ENCODE measurements at regions not wholly inside any gene's neighbourhood (a gene's known extent, or its start where the extent isn't known, plus 50 kb on each side); places are given as distances from the start of the nearest gene placed in this dataset.

DNA sequence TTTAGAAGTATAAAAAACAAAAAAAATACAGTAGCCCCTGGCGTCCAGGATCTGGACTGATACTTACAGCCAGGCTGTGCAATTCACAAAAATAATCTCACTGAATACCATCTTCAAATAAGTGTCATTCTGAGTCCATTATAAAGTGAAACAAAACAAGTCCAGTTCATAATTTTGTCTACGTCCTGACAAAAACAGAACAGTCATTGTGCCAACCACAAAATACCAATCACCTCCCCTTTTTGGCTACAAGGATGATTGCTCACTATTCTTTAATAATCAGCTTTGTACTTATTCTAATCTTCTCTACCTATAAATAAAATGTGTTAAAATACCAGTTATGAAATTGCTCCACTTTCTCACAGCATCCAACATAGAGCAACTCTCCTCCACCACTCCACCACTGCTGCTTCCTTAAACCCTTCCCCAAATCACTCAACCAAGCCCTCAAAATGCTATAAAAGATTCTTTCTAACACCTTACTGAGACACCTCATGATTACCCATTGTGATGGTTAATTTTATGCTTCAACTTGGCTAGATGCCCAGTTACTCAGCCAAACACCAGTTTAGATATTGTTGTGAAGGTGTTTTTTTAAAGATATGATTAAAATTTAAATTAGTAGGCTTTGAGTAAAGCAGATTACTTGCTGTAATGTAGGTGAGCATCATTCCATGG lies 479.8 kb upstream of the SEMA3A start:
- no peak for DNase-seq

DNA sequence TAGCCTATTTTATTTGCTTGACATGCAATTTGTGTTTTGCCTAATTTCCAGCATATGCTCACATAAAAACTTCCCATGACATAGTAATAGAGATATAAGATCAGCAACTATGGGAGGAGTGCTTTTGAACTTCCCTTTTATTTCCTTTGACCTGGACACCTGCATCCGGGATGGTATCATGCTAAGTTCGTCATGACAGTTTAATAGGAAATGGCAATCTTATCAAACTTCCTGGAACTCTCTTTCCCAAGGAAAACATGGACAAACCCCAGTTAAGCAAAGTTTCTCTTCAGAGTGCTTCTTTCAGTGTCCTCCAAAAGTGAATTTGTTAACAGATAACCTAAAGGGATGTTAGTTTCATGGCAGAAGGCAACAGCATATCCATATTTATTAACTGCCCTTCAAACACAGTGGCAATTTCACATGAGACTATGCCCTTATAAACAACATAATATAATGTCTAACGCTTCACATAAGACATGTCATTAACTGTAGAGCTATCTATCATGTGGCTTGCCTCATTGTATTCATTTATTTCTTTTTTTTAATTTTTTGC lies 474.7 kb upstream of the SEMA3A start:
- no peak for DNase-seq

DNA sequence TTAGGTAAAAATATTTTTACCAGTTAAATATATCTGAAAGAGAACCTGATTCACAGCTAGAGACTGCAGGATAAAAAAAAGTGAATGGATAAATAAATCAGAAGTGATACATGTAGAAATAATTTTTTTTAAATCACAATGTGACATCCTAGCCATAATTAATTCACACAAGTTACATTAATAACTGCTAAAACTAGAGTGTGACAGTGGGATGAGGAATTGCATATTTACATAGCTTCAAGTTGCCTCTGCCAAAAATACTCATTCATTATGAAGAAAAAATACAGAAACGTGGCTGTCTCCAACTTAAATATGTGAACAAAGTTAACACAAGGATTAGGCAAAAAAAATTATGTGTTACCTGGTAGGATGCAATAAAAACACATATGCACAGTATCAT lies 473.5 kb upstream of the SEMA3A start:
- DNase-seq: no peak

DNA sequence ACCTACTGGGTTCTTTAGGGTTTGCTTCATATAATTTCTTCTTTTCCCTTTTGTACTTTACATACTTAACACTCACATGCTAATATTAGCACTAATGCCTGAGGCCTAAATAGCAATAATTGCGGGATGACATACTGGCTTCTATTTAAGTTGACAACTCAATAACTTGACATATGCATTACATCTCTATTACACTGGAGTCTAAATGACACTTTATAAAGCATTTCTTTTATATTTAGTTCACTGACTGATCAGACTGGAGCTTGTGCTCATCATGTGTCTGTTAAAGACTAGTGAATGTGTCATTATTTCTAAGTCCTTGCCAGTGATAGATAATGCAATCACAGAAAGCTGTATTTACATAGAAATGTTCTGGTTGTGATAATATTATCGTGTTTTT lies 472.1 kb upstream of the SEMA3A start:
- no peak for DNase-seq

DNA sequence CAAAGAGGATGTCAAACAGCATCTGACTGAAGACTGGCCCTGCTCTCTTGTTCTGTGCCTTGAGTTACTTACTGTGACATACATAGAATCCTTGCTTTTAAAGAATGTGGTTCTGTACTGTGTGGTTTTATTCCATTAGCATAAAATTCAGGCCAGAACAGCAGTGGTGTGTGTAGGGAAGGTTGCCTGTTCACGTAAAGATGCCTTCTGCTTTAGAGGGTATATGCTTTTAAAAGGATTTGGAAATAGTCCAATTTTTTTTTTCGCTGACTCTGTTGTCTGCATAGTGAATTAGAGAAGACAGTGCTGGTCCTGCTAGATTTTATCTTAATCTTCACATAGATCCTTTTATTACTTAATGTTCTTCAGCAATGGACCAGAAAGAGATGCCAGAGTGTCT lies 470.8 kb upstream of the SEMA3A start:
- no peak for DNase-seq

DNA sequence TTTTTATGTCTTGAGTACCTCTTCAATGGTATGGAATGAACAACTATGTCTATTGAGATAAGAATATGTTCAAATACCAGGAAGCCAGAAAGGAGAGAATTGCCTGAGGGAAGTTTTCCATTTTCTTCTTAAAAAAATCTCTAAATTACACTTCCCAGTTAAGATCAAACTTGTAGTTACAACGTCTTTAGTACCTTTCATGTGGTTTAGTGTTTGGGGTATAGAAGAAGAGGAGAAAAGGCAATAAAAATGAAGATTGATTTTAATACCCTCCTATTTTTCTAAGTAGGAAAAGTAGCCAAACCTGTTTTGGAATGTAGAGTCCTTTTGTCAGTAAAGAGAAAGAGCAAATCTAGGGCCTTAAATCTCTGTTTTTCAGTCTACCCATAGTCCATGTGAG lies 470.0 kb upstream of the SEMA3A start:
- no peak for DNase-seq

DNA sequence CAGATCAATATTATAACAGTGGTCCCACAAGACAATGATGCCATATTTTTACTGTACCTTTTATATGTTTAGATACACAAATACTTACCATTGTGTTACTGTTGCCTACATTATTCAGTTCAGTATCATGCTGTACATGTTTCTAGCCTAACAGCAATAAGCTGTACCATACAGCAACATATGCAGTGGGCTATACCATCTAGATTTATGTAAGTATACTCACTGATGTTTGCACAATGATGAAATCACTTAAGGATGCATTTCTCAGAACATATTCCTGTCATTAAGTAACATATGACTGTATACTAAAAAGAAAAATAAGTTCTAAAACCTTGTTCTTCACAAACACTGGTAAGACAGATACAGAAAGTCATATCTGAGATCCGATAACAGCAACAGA lies 468.6 kb upstream of the SEMA3A start:
- peak; percentile 30 for DNase-seq

DNA sequence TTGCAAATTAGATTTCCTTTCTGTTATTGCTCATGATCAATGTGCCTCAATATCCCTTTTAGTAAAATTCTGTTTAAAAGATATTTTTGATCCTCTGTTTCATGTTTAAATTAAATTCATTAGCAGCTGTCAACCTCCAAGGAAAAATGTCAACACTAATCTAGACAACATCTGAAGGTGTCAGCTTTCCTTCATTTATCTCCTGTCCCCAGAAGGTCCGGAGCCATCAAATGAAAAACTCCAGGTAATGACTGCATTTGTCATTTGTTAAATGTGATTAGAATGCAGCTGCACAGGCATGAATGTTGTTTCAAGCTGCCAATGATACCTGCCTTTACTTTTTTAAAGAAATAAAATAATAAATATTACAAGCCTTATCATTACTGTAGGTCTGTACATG lies 463.7 kb upstream of the SEMA3A start:
- no peak for DNase-seq

DNA sequence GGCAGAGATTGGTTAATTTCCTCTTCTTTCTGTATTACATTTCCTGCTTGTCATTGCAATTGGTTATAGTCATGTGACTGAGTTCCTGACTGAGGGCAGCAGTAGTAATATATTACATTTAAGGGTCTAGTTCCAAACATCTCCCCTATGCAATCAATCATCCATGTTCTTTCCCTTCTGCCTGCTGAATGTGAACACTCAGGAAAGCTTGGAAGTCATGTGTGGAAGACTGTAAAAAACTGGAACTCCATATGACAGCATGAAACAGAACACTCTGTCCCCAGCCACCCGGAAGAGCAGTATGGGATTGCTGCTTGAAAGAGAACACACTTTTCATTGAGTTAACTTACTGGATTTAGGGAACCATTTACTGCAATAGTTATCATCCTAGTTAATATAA lies 459.7 kb upstream of the SEMA3A start:
- DNase-seq: no peak

DNA sequence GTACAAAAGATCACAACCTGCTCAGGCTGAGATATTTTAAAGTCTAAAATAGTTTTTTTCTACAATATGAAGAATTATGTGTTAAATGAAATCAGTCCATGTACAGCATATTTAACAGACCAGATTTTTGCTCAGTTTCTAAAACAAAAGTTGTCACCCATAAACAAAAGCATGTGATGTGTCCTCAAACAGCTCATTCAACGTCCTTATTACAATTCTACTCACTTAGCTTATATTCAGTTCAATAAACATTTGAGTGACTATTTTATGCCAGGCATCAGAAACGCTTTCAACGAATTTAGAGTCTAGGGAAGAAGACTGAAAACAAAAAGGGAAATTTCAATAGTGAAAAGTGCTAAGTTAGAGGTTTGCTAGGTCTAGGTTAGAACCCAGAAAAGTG lies 457.3 kb upstream of the SEMA3A start:
- DNase-seq: no peak

DNA sequence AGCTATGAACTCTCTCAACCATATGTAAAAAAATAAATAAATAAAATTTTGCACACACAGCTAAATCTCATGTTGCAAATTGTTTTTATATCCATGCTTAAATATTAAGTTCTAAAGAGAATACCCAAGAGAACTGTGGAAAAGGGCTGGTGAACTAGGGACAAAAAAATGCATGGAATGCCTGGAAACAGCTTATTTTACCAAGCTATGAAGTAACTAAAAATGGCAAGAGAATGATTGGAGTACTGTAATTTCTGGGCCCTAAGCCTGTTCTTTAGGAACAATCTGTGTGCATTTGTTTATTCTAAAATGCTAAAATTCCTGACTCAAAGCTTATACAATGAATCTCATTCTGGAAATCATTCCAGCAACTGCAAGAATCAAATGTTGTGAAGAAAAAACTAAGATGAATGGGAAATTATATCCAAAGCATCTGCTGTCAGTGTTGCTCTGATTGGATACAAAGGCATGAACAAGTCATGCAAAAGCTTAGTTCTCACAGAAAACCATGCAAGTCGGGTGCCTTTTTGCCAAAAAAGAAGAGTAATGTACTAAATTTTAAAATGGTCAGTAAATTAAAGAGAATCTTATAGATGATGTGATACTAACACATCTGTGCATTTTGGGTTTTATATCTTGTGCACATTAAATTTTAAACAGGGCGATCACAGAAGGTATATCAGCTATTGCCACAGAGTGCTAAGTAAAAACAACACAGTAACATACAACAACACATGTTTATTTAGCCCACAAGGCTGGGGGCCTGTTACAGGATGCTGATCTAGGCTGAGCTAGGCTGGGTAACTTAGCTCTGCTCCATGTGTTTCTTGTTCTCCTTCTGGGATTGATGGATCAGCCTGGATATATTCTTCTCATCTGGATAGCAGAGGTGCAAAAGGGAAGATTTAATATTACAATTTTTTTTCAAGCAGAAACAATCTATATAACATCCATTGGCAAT lies 453.5 kb upstream of the SEMA3A start:
- peak; percentile 94 for DNase-seq

DNA sequence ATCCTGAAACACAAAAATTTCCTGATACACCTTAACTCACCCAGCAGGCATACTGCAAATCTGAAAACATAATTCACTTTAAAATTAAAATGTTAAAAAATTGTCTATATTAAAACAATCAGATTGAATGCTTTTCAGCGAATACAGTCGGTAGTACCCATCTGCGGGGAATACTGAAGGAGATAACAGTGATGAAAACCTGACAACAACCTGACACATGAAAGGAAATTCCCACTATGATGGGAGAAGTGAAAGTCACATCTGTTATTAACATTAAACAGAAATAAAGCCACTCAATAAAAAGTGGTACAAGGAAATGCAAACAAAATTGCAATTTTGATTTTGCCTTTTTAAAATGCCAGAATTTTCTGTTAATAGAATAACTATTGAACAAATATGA lies 448.0 kb upstream of the SEMA3A start:
- no peak for DNase-seq

DNA sequence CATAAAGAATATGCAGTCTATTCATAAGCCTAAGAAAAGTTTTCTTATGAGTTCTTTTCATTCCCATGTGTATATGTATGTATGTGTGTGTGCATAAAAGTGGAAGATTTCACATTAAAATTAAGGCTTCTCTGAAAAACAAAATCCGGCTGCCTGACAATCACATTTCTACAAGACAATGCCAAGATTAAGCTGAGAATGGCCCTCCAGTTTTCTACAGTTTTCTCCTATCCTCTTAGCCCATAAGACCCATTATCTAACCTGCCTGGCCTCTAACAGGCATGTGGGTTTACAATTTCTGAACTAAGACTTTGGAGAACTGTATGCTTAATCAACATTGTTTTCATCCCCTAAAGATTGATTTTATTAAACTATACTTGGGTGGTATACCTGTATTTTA lies 446.0 kb upstream of the SEMA3A start:
- no peak for DNase-seq

DNA sequence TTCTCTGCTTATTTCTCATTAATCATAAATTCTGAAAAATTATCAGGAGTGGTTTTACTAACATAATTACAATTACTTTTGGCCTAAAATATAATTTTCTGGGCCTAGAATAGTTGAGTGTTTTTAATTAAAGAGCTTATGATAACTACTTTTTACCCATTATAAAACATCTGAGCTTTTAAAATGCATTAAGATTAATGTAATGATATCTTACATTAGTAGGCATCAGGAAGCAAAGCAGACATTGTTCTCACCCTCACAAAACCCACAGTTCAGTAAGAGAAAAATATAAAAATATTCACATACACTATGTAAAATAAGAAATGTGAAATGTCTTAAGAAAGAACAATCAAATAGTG lies 443.7 kb upstream of the SEMA3A start:
- no peak for DNase-seq

DNA sequence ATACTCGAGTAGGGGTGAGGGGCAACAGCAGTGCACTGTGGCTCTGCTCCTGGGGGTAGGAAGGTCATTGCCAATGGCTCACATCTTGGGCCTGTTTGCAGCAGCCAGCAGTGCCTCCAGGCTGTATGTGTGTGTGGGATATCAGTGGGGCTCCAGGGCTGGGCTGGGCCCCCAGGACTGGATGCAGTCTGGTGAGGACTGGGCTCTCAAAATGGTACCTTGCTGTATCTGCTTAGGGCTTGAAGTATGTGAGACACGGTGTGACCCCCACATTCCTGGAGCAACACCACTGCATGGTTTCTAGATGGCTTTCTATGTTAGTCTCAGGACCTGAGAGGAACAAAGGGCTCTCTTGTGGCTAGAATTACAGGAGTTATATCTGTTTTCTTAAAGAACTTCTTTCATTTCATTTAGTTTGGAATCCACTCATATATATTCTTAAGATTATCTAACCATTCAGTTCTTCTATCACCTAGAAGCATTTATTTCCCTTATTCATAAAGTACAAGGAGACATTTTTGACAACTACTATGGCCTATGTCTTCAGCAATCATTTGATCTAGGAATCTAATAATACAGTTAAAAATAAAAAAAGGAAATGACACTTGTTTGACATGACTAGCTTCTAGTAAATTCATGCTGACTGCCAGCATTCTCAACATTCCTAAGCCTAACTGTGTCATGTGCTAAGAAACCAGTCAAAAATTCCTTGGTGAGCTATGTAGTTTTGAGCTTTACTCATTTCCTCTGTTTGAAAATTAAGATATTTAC lies 443.2 kb upstream of the SEMA3A start:
- DNase-seq: peak; percentile 93

DNA sequence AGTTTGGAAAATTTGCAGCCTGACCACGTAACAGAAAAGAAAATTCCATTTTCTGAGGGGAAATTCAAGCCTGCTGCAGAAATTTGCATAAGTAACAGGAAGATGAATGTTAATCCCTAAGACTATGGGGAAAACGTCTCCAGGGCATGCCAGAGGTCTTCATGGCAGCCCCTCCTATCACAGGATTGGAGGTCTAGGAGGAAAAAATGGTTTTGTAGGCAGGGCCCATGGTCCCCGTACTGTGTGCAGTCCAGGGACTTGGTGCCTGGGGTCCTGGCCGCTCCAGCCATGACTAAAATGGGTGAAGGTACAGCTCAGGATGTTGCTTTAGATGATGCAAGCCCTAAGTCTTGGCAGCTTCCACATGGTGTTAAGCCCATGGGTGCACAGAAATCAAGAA lies 437.3 kb upstream of the SEMA3A start:
- DNase-seq: no peak

DNA sequence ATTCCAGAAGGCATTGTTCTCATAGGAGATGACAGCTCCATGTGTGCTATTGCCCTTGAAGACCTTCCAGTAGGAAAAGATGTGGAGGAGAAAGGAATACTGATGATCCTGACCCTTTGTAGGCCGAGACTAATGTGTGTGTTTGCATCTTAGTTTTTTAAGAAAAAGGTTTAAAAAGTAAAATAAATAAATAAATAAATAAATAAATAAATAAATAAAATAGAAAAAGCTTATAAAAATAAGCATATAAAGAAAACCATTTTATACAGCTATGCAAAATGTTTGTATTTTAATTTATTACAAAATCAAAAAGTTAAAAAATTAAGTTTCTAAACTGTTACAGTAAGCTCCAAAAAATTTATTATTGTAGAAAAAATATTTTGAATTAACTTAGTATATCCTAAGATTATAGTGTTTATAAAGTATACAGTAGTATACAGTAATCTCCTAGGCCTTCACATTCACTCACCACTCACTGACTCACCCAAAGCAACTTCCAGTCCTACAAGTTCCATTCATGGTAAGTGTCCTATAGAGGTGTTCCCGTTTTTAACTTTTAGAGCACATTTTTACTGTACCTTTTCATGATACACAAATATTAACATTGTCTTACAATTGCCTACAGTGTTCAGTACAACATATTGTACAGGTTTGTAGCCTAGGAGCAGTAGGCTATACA lies 435.2 kb upstream of the SEMA3A start:
- peak; percentile 19 for DNase-seq

DNA sequence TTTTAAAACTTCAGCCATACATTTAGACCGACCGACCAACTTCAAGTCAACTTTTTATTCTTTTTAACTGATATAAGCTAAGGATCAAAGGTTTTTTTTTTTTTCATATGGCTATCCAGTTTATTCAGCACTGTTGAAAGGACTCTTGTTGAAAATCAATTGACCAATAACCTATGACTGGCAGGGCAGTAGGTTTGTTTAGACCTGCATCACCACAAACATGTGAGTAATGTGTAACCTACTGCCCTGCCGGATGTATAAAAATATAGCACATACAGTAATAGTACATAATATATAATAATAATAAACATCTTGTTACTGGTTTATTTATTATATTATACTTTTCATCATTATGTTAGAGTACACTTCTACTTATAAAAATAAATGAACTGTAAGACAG lies 434.6 kb upstream of the SEMA3A start:
- DNase-seq: no peak

DNA sequence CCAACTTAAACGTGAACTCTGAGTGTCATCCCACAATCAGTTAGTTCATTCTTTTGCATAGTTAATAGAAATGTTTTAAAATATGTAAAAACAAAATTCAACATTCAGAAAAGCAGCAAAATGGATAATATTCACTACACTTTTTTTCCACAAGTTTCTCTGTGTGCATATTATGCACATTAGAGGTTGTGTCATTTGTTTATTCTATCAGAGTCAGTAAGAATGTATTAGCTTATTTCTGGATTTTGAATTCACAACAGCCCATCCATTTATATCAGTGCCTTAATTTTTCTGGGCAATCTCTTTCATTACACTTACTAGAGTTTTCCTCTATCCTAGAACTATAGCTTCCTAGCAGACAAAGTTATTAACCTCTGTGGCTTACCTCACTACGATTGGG lies 432.7 kb upstream of the SEMA3A start:
- no peak for DNase-seq

DNA sequence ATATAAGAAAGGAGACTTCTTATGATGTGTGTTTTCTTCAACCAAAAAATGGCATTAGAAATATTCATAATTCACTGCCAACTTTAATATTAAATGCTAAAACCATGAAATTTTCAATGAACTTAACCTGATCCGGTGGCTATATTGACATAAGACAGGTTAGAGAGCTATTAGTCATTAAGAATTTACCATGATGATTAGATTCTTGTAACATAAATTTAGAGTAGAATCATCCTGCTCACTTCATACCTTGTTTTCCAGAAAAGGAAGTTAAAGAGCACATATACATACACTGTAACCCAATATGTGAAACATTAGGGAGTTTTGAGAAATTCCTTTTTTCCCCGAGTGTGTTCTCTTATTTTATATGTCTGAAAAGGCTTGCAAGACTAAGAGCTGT lies 430.3 kb upstream of the SEMA3A start:
- no peak for DNase-seq

DNA sequence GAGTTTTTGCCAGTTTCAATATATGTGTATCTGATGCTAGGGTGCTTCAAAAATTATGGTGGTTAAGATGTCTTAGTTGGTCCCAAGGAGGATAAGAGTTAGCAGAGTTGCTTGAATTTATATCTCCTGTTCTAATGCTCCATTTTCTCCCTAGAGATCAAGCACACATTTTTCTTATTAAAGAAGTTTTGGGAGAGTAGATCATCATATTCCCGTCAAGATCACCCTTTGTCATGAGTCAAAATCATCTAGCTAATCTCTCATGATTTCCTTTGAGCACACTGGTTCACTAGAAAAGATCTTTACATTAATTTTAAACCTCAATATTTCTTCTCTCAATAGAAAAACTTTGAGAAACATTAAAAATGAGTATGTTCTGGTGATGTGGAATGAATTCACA lies 429.9 kb upstream of the SEMA3A start:
- DNase-seq: peak; percentile 48

DNA sequence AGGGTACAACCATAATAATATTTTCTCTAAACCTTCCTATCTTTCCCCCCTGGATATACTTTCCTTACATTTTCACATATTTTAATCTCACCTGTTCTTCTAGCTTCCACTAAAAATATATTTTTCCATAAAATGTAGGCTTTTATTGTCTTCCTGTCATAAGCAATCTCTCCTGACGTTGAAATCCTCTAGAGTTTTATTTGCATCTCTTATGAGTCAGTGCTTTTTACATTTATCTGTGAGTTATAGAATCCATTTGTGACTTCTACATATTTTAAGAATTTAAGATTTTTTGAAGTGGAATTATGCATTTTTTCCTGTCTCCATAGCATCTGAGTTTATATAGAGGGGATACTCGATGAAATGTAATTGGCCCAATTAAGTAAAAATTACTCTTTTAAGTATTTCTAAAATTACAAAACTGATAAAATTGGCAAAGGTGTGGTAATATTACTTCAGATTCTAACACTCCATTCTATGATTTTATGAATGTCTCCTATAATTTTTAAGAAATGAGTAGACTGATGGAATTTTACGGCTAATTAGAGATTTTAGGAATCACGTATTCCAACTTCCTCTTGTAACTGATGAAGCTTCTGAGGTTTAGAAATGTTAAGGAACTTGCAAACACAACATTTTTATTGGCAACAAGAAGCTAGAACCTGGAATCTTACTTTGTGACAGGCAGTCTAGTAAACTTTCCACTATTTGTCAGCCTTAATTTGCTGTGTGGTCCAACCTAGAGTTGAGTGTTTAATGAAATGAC lies 422.9 kb upstream of the SEMA3A start:
- DNase-seq: no peak

Measured in fibroblast of skin of back (primary cell).